ENCODE measurements at regions not wholly inside any gene's neighbourhood (a gene's known extent, or its start where the extent isn't known, plus 50 kb on each side); places are given as distances from the start of the nearest gene placed in this dataset.
A peak's percentile ranks its signal among the peaks of the same experiment; 100 is the strongest.

- Histone ChIP-seq H3K36me3 (no peaks in the 10 kb centered on the region), H3K27ac (no peak overlapping the region), H3K27me3 (no peaks in the 10 kb centered on the region), H3K4me3 (no peak overlapping the region), H3K4me1 (ENCODE audit: low read depth) (peaks cover 4% of the 10 kb centered on the region), H3K9me3 (ENCODE audit: low read depth) (no peaks in the 10 kb centered on the region)
- TF ChIP-seq CTCF (IDR thresholded peaks at IDR 0.05; ENCODE audit: low read depth, low read length), result no peak
- no peak for DNase-seq (ENCODE audit: low read depth in 1 of 2, low spot score in 1 of 2)
Observed at GRCh38 chr2:7988440-7988839, 693.4 kb upstream of the ID2 start.

GRCh38 chr2:7989823-7990222, 692.0 kb upstream of the ID2 start:
- H3K4me1 ChIP-seq (ENCODE audit: low read depth), result peaks cover 4% of the 10 kb centered on the region
- no peak overlapping the region for H3K27ac ChIP-seq
- H3K36me3 ChIP-seq, result no peaks in the 10 kb centered on the region
- no peaks in the 10 kb centered on the region for H3K9me3 ChIP-seq (ENCODE audit: low read depth)
- no peak for DNase-seq (ENCODE audit: low read depth in 1 of 2, low spot score in 1 of 2)
- TF ChIP-seq CTCF (IDR thresholded peaks at IDR 0.05; ENCODE audit: low read depth, low read length), result no peak
- H3K27me3 ChIP-seq, result no peaks in the 10 kb centered on the region
- no peak overlapping the region for H3K4me3 ChIP-seq

GRCh38 chr2:7992612-7993602, 688.9 kb upstream of the ID2 start:
- DNase-seq (ENCODE audit: low read depth in 1 of 2, low spot score in 1 of 2), result peak in 1 of 2 donors; percentile 44
- TF ChIP-seq CTCF (IDR thresholded peaks at IDR 0.05; ENCODE audit: low read depth, low read length), result no peak
- Histone ChIP-seq H3K27ac (no peak overlapping the region), H3K36me3 (no peaks in the 10 kb centered on the region), H3K4me3 (no peak overlapping the region), H3K4me1 (ENCODE audit: low read depth) (peaks cover 4% of the 10 kb centered on the region), H3K27me3 (no peaks in the 10 kb centered on the region), H3K9me3 (ENCODE audit: low read depth) (no peaks in the 10 kb centered on the region)

- Histone ChIP-seq H3K36me3 (no peaks in the 10 kb centered on the region), H3K27me3 (no peaks in the 10 kb centered on the region), H3K27ac (no peak overlapping the region), H3K4me3 (no peak overlapping the region), H3K4me1 (ENCODE audit: low read depth) (peaks cover 4% of the 10 kb centered on the region), H3K9me3 (ENCODE audit: low read depth) (no peaks in the 10 kb centered on the region)
- no peak for DNase-seq (ENCODE audit: low read depth in 1 of 2, low spot score in 1 of 2)
- TF ChIP-seq CTCF (IDR thresholded peaks at IDR 0.05; ENCODE audit: low read depth, low read length), result no peak
Observed at GRCh38 chr2:7994397-7994951, 687.4 kb upstream of the ID2 start.

GRCh38 chr2:7997279-7997678, 684.6 kb upstream of the ID2 start:
- no peak for TF ChIP-seq CTCF (IDR thresholded peaks at IDR 0.05; ENCODE audit: low read depth, low read length)
- no peaks in the 10 kb centered on the region for H3K9me3 ChIP-seq (ENCODE audit: low read depth)
- no peaks in the 10 kb centered on the region for H3K36me3 ChIP-seq
- no peaks in the 10 kb centered on the region for H3K27me3 ChIP-seq
- DNase-seq (ENCODE audit: low read depth in 1 of 2, low spot score in 1 of 2), result no peak
- peaks cover 4% of the 10 kb centered on the region for H3K4me1 ChIP-seq (ENCODE audit: low read depth)
- no peak overlapping the region for H3K27ac ChIP-seq
- no peak overlapping the region for H3K4me3 ChIP-seq
